Natural killer cell treated with Interleukin-12 subunit alpha and Interleukin-12 subunit beta and Interleukin-15 and Interleukin-18, amount 100 ng/mL, for 72 hours (primary cell): ENCODE measurements at regions not wholly inside any gene's neighbourhood (a gene's known extent, or its start where the extent isn't known, plus 50 kb on each side); places are given as distances from the start of the nearest gene placed in this dataset.

Experiments used
- ATAC-seq, 2 donors: fragments of 150-1000 bp; cut with Tn5 transposase in 1 of 2; sonication (Bioruptor Pico), chemical (Tn5 transposase) in 1 of 2; 2 replicates each; pipeline ENCODE4 v1.10.0; 2021
- DNase-seq: peaks from one replicate; pipeline ENCODE4 v3.0.0; 2022; ENCODE audit warnings: low spot score
- H3K27ac Mint-ChIP-seq, 2 donors: 1 replicate in 1 of 2; 2 replicates in 1 of 2; pipeline ENCODE4 v1.8.0; 2022; ENCODE audit warnings: mixed read lengths in 2 of 2, mild to moderate bottlenecking in 1 of 2, moderate library complexity in 1 of 2
- H3K27me3 Mint-ChIP-seq, 2 donors: 1 replicate in 1 of 2; 2 replicates in 1 of 2; pipeline ENCODE4 v1.8.0; 2022; ENCODE audit warnings: mixed read lengths in 2 of 2
- H3K36me3 Mint-ChIP-seq: one replicate; pipeline ENCODE4 v1.8.0; 2022; ENCODE audit warnings: mixed read lengths
- H3K4me1 Mint-ChIP-seq, 2 donors: 1 replicate in 1 of 2; 2 replicates in 1 of 2; pipeline ENCODE4 v1.8.0; 2022; ENCODE audit warnings: low read depth in 2 of 2, mixed read lengths in 2 of 2, mild to moderate bottlenecking in 1 of 2
- H3K4me3 Mint-ChIP-seq: one replicate; pipeline ENCODE4 v1.8.0; 2022; ENCODE audit warnings: mixed read lengths
- H3K9me3 Mint-ChIP-seq: 2 replicates; pipeline ENCODE4 v1.8.0; 2022; ENCODE audit warnings: mixed read lengths

- Mint-ChIP-seq H3K27ac (no peak overlapping the region), H3K9me3 (peaks cover 11% of the 10 kb centered on the region), H3K4me3 (no peak overlapping the region), H3K4me1 (no peaks in the 10 kb centered on the region), H3K36me3 (peaks cover 5% of the 10 kb centered on the region), H3K27me3 (no peaks in the 10 kb centered on the region)
- DNase-seq (no peak), ATAC-seq (no peak)
Observed at GRCh38 chr11:28524098-28524497, 415.9 kb downstream of the METTL15 start.

- Mint-ChIP-seq H3K4me3 (no peak overlapping the region), H3K4me1 (no peaks in the 10 kb centered on the region), H3K27ac (no peak overlapping the region), H3K27me3 (no peaks in the 10 kb centered on the region), H3K36me3 (peaks cover 5% of the 10 kb centered on the region), H3K9me3 (peaks cover 13% of the 10 kb centered on the region)
- DNase-seq: no peak
- no peak for ATAC-seq
Observed at GRCh38 chr11:28521075-28521474, 412.9 kb downstream of the METTL15 start.

GRCh38 chr11:28520291-28520690 lies 412.1 kb downstream of the METTL15 start:
- H3K4me1 Mint-ChIP-seq: no peaks in the 10 kb centered on the region
- no peak overlapping the region for H3K27ac Mint-ChIP-seq
- no peak overlapping the region for H3K4me3 Mint-ChIP-seq
- no peak for DNase-seq
- H3K9me3 Mint-ChIP-seq: peaks cover 11% of the 10 kb centered on the region
- H3K36me3 Mint-ChIP-seq: peaks cover 5% of the 10 kb centered on the region
- ATAC-seq: no peak
- no peaks in the 10 kb centered on the region for H3K27me3 Mint-ChIP-seq

- Mint-ChIP-seq H3K27me3 (no peaks in the 10 kb centered on the region), H3K27ac (no peak overlapping the region), H3K4me1 (no peaks in the 10 kb centered on the region), H3K36me3 (no peaks in the 10 kb centered on the region), H3K4me3 (no peak overlapping the region), H3K9me3 (peaks cover 6% of the 10 kb centered on the region)
- DNase-seq (no peak), ATAC-seq (no peak)
Observed at GRCh38 chr11:28518825-28519224, 410.6 kb downstream of the METTL15 start.

- Mint-ChIP-seq H3K27me3 (no peaks in the 10 kb centered on the region), H3K27ac (no peak overlapping the region), H3K36me3 (no peaks in the 10 kb centered on the region), H3K9me3 (peaks cover 6% of the 10 kb centered on the region), H3K4me1 (no peaks in the 10 kb centered on the region), H3K4me3 (no peak overlapping the region)
- ATAC-seq (no peak), DNase-seq (no peak)
Observed at GRCh38 chr11:28517621-28518020, 409.4 kb downstream of the METTL15 start.

- Mint-ChIP-seq H3K36me3 (no peaks in the 10 kb centered on the region), H3K27ac (no peak overlapping the region), H3K9me3 (peaks cover 6% of the 10 kb centered on the region), H3K27me3 (no peaks in the 10 kb centered on the region), H3K4me1 (no peaks in the 10 kb centered on the region), H3K4me3 (no peak overlapping the region)
- DNase-seq: no peak
- no peak for ATAC-seq
Observed at GRCh38 chr11:28514391-28514790, 406.2 kb downstream of the METTL15 start.

GRCh38 chr11:28512143-28512756 lies 404.1 kb downstream of the METTL15 start:
- Mint-ChIP-seq H3K27me3 (no peaks in the 10 kb centered on the region), H3K4me1 (no peaks in the 10 kb centered on the region), H3K9me3 (peaks cover 17% of the 10 kb centered on the region), H3K4me3 (no peak overlapping the region), H3K27ac (no peak overlapping the region), H3K36me3 (no peaks in the 10 kb centered on the region)
- DNase-seq (no peak), ATAC-seq (no peak)

GRCh38 chr11:28505232-28505631 lies 397.0 kb downstream of the METTL15 start:
- Mint-ChIP-seq H3K27ac (no peak overlapping the region), H3K4me3 (no peak overlapping the region), H3K27me3 (no peaks in the 10 kb centered on the region), H3K36me3 (no peaks in the 10 kb centered on the region), H3K9me3 (peaks cover 23% of the 10 kb centered on the region), H3K4me1 (no peaks in the 10 kb centered on the region)
- DNase-seq (no peak), ATAC-seq (no peak)

GRCh38 chr11:28504555-28505110 lies 396.4 kb downstream of the METTL15 start:
- ATAC-seq (no peak), DNase-seq (no peak)
- H3K9me3 Mint-ChIP-seq: peaks cover 23% of the 10 kb centered on the region
- no peaks in the 10 kb centered on the region for H3K27me3 Mint-ChIP-seq
- no peaks in the 10 kb centered on the region for H3K4me1 Mint-ChIP-seq
- no peaks in the 10 kb centered on the region for H3K36me3 Mint-ChIP-seq
- no peak overlapping the region for H3K4me3 Mint-ChIP-seq
- no peak overlapping the region for H3K27ac Mint-ChIP-seq

GRCh38 chr11:28495333-28495732 lies 387.1 kb downstream of the METTL15 start:
- DNase-seq (no peak), ATAC-seq (no peak)
- Mint-ChIP-seq H3K4me1 (no peaks in the 10 kb centered on the region), H3K27ac (no peak overlapping the region), H3K27me3 (no peaks in the 10 kb centered on the region), H3K9me3 (peaks cover 5% of the 10 kb centered on the region), H3K4me3 (no peak overlapping the region), H3K36me3 (no peaks in the 10 kb centered on the region)

- Mint-ChIP-seq H3K27ac (no peak overlapping the region), H3K4me1 (no peaks in the 10 kb centered on the region), H3K27me3 (no peaks in the 10 kb centered on the region), H3K4me3 (no peak overlapping the region), H3K36me3 (no peaks in the 10 kb centered on the region), H3K9me3 (peaks cover 8% of the 10 kb centered on the region)
- ATAC-seq (no peak), DNase-seq (no peak)
Observed at GRCh38 chr11:28491431-28491830, 383.2 kb downstream of the METTL15 start.

- no peaks in the 10 kb centered on the region for H3K36me3 Mint-ChIP-seq
- no peak for DNase-seq
- ATAC-seq: no peak
- no peak overlapping the region for H3K4me3 Mint-ChIP-seq
- no peaks in the 10 kb centered on the region for H3K27me3 Mint-ChIP-seq
- H3K9me3 Mint-ChIP-seq: peaks cover 8% of the 10 kb centered on the region
- no peaks in the 10 kb centered on the region for H3K4me1 Mint-ChIP-seq
- H3K27ac Mint-ChIP-seq: no peak overlapping the region
Observed at GRCh38 chr11:28490773-28491382, 382.7 kb downstream of the METTL15 start.

- DNase-seq (no peak), ATAC-seq (no peak)
- Mint-ChIP-seq H3K27me3 (no peaks in the 10 kb centered on the region), H3K27ac (no peak overlapping the region), H3K4me1 (no peaks in the 10 kb centered on the region), H3K9me3 (peaks cover 15% of the 10 kb centered on the region), H3K4me3 (no peak overlapping the region), H3K36me3 (no peaks in the 10 kb centered on the region)
Observed at GRCh38 chr11:28488336-28488735, 380.1 kb downstream of the METTL15 start.

- Mint-ChIP-seq H3K9me3 (peaks cover 15% of the 10 kb centered on the region), H3K36me3 (no peaks in the 10 kb centered on the region), H3K4me1 (no peaks in the 10 kb centered on the region), H3K4me3 (no peak overlapping the region), H3K27ac (no peak overlapping the region), H3K27me3 (no peaks in the 10 kb centered on the region)
- ATAC-seq (no peak), DNase-seq (no peak)
Observed at GRCh38 chr11:28483072-28483867, 375.1 kb downstream of the METTL15 start.
